ENCODE measurements at regions not wholly inside any gene's neighbourhood (a gene's known extent, or its start where the extent isn't known, plus 50 kb on each side); places are given as distances from the start of the nearest gene placed in this dataset.

DNA sequence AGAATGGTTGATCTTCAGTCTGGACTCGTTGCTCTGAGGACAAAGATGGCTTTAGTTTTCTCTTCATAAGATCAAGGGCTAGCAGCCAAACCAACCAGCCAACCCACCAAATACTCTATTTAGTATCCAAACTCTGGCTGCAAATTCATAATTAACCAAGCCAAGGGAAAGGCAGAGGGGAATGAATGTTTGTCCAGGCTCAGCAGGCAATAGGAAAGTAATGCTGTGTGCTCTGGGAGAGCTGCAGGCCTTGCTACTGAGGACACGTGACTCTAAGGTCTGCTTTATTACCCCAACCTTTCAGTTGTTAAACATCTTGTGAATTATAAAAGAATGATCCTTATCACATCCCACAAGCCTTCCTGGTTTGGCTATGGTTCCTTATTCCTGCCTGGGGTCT, 52.3 kb upstream of the GALNT15 start:
- TF ChIP-seq POLR2A (IDR thresholded peaks at IDR 0.05) = no peak
- TF ChIP-seq, protein P1, sequence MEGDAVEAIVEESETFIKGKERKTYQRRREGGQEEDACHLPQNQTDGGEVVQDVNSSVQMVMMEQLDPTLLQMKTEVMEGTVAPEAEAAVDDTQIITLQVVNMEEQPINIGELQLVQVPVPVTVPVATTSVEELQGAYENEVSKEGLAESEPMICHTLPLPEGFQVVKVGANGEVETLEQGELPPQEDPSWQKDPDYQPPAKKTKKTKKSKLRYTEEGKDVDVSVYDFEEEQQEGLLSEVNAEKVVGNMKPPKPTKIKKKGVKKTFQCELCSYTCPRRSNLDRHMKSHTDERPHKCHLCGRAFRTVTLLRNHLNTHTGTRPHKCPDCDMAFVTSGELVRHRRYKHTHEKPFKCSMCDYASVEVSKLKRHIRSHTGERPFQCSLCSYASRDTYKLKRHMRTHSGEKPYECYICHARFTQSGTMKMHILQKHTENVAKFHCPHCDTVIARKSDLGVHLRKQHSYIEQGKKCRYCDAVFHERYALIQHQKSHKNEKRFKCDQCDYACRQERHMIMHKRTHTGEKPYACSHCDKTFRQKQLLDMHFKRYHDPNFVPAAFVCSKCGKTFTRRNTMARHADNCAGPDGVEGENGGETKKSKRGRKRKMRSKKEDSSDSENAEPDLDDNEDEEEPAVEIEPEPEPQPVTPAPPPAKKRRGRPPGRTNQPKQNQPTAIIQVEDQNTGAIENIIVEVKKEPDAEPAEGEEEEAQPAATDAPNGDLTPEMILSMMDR (IDR thresholded peaks at IDR 0.05) = no peak

Data from uterus (tissue), 2 donors.